ENCODE measurements at regions not wholly inside any gene's neighbourhood (a gene's known extent, or its start where the extent isn't known, plus 50 kb on each side); places are given as distances from the start of the nearest gene placed in this dataset.
"Not testable (repeated sequence)": the region's sequence is repeated elsewhere in the genome, so short reads cannot be mapped to it uniquely, and the experiment has no call there.

DNA sequence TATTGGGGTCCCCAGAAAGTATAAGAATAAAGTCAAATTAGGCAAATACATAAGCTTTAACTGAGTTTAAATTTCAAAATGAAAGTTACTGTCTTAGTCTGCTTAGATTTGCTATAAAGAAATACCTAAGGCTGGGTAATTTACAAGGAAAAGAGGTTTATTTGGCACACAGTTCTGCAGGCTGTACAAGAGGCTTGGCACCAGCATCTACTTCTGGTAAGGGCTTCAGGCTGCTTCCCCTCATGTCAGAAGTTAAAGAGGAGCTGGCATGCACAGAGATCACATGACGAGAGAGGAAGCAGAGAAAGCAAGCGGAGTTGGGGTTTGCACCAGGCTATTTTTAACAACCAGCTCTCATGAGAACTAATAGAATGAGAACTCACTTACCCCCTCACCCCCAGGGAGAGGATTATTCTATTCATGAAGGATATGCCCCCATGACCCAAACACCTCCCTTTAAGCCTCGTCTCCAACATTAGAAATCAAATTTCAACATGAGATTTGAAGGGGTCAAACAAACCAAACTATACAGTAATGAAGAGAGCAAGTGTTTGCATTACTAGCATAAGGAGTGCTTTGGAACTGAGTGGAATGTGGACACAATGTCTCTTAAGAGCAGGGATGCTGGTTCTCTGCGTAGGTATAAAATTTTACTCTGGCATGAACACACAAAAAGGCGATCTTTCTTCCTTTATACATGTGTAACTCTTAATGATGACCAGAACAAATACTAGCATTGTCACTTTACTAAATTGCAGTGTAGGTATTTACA lies 292.8 kb upstream of the PMFBP1 start:
- no peak overlapping the region for H3K4me3 ChIP-seq (ENCODE audit: low read depth, low read length)

DNA sequence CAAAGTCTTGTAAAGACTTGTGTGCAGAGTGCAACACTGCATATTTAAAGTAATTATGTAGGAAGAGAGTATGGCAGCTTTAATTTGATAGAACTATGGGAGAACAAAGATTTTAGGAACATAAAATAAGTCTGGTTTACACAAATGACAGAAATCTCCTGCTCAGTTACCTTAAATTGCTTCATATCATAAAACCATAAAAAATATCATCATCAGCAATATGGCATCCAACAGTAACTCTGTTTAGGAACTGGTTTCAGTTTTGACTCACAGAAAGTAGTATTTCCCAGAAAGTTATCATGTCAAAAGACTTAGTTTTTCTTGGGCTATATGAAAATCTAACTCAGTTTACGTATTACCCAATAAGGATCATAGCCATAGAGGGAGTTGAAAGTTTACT lies 292.1 kb upstream of the PMFBP1 start:
- H3K4me3 ChIP-seq (ENCODE audit: low read depth, low read length): no peak overlapping the region

GRCh38 chr16:72458035-72458434 lies 286.1 kb upstream of the PMFBP1 start:
- H3K4me3 ChIP-seq (ENCODE audit: low read depth, low read length): no peak overlapping the region

- no peak overlapping the region for H3K4me3 ChIP-seq (ENCODE audit: low read depth, low read length)
Measured at GRCh38 chr16:72457243-72457940, 285.4 kb upstream of the PMFBP1 start.

- no peak overlapping the region for H3K4me3 ChIP-seq (ENCODE audit: low read depth, low read length)
Measured at GRCh38 chr16:72455743-72456659, 284.0 kb upstream of the PMFBP1 start.

- not testable (repeated sequence) for H3K4me3 ChIP-seq (ENCODE audit: low read depth, low read length)
Measured at GRCh38 chr16:72453856-72454255, 281.9 kb upstream of the PMFBP1 start.

DNA sequence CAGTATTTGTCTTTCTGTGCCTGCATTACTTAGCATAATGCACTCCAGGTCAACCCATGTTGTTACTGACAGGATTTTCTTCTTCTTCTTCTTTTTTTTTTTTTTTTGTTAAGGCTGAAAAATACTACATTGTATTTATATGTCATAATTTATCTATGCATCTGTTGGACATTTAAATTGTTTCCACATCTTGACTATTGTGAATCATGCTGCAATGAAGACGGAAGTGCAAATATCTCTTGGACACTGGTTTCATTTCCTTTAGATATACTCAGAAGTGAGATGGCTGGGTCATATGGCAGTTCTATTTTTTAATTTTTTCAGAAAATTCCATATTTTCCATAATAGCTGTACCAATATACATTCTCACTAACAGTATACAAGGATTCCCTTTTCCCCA lies 272.7 kb upstream of the PMFBP1 start:
- H3K4me3 ChIP-seq (ENCODE audit: low read depth, low read length): no peak overlapping the region

- no peak overlapping the region for H3K4me3 ChIP-seq (ENCODE audit: low read depth, low read length)
Measured at GRCh38 chr16:72443809-72444208, 271.9 kb upstream of the PMFBP1 start.

GRCh38 chr16:72442385-72443158 lies 270.6 kb upstream of the PMFBP1 start:
- no peak overlapping the region for H3K4me3 ChIP-seq (ENCODE audit: low read depth, low read length)

GRCh38 chr16:72437891-72438290 lies 265.9 kb upstream of the PMFBP1 start:
- H3K4me3 ChIP-seq (ENCODE audit: low read depth, low read length): no peak overlapping the region

GRCh38 chr16:72434159-72434558 lies 262.2 kb upstream of the PMFBP1 start:
- H3K4me3 ChIP-seq (ENCODE audit: low read depth, low read length): no peak overlapping the region

- H3K4me3 ChIP-seq (ENCODE audit: low read depth, low read length): no peak overlapping the region
Measured at GRCh38 chr16:72430121-72430520, 258.2 kb upstream of the PMFBP1 start.

DNA sequence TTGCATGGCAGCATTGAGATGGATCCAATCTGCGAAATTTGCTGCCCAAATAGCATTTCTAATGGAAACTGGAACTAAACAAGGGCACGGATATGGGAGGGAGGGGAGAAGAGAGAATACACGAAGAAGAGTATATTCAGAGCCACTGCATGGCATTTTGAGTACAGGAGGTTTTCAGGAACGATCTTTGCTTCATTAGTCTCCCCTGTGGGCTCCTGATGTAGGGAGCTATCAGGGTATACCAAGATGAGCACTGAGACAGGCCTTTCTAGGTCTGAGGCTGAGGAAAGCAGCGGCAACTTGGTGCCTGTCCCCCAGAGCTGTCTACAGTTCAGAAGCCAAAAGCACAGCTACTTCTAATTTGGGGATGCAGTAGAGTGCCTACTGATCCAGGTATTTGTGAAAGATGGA lies 257.7 kb upstream of the PMFBP1 start:
- H3K4me3 ChIP-seq (ENCODE audit: low read depth, low read length): no peak overlapping the region

GRCh38 chr16:72428681-72429376 lies 256.9 kb upstream of the PMFBP1 start:
- no peak overlapping the region for H3K4me3 ChIP-seq (ENCODE audit: low read depth, low read length)

DNA sequence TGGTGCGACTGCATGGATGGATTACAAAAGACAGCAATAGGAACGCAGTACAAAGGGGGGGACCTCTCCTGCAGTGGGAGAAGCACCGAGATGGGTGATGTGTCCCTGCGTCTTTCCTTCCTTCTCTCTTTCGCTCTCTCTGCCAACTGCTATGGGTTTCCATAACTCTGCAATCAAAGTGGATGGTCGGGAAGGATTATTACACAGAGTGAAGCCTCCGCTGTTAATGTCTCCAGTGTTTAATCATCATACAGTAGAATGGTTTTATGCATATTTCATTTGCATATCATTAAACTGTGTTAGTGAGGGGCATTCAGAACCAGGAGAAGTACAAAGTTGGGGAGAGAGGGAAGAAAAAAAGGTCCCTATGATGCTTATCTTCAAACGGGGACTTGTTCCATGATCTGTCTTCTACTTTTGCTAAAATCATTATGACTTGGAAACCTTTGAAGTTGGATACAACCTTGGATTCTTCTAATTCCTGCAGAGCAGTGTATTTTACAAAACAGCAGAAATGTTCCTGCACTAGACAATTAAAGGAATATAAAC lies 255.9 kb upstream of the PMFBP1 start:
- no peak overlapping the region for H3K4me3 ChIP-seq (ENCODE audit: low read depth, low read length)

GRCh38 chr16:72427051-72427782 lies 255.3 kb upstream of the PMFBP1 start:
- H3K4me3 ChIP-seq (ENCODE audit: low read depth, low read length): no peak overlapping the region

- H3K4me3 ChIP-seq (ENCODE audit: low read depth, low read length): no peak overlapping the region
Measured at GRCh38 chr16:72426386-72426785, 254.4 kb upstream of the PMFBP1 start.

- H3K4me3 ChIP-seq (ENCODE audit: low read depth, low read length): no peak overlapping the region
Measured at GRCh38 chr16:72425571-72426341, 253.8 kb upstream of the PMFBP1 start.
